GM12892 (cell line): ENCODE measurements at regions not wholly inside any gene's neighbourhood (a gene's known extent, or its start where the extent isn't known, plus 50 kb on each side); places are given as distances from the start of the nearest gene placed in this dataset.

Experiments
- POLR2A ChIP-seq: IDR thresholded peaks from 2 replicates; pipeline ENCODE4 v1.6.1; 2011; ENCODE audit warnings: low read depth, low read length, control low read depth
- POLR2AphosphoS5 ChIP-seq: IDR thresholded peaks from 2 replicates; pipeline ENCODE4 v1.6.1; 2011; ENCODE audit warnings: low read depth, low read length, control low read depth

DNA sequence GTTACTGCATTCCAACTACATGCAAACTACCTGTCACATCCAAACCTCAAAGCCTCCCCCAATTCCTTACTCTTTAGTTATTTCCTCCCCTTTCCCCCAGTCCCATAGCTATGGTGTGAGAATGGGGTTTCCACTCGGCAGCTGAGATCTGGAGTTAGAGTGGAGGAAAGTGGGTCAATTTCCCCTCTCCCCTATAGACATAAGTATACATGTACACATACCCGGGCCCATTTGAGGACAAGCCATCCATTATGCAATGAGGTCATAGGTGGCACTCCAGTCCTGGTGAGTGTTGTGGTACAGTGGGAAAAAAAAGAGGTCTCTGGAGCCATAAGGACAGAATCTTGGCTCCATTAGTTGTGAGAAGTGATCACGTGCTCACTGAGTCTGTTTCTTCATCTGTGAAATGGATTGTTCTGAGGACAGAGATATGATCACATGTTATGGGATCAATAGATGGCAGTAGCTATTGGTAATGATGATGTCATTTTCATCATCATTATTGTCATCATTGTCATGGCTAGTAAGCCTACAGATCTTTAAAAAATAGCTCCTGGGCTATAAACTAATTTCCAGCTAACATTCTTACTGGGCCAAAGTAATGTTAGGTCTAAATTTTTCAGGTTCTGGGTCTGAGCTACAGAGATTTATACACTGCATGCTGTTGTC lies 119.0 kb downstream of the BCL2L11 start:
- TF ChIP-seq POLR2A, result no peak
- no peak for TF ChIP-seq POLR2AphosphoS5
